Neural progenitor cell (in vitro differentiated cells): ENCODE measurements at regions not wholly inside any gene's neighbourhood (a gene's known extent, or its start where the extent isn't known, plus 50 kb on each side); places are given as distances from the start of the nearest gene placed in this dataset.

Source experiments
- DNase-seq: peaks from one replicate; pipeline ENCODE4 v3.0.0-alpha.2; 2016; ENCODE audit warnings: low spot score
- H2AFZ ChIP-seq: fragments of 200-600 bp; sonication (generic); replicated peaks from 2 replicates; pipeline ENCODE4 v1.6.1; 2016; ENCODE audit warnings: antibody characterized with exemption
- H3F3A ChIP-seq: fragments of 200-600 bp; sonication (generic); 2 replicates; pipeline ENCODE4 v1.6.1; 2016; ENCODE audit warnings: antibody characterized with exemption, low read depth
- H3K27ac ChIP-seq: fragments of 200-600 bp; sonication (generic); 2 replicates; pipeline ENCODE4 v1.5.1; 2016; ENCODE audit warnings: mild to moderate bottlenecking
- H3K27me3 ChIP-seq: fragments of 200-600 bp; sonication (generic); 2 replicates; pipeline ENCODE4 v1.6.1; 2016; ENCODE audit warnings: mild to moderate bottlenecking, moderate library complexity
- H3K36me3 ChIP-seq: fragments of 200-600 bp; sonication (generic); 2 replicates; pipeline ENCODE4 v1.5.1; 2016
- H3K4me1 ChIP-seq: fragments of 200-600 bp; sonication (generic); 2 replicates; pipeline ENCODE4 v1.6.1; 2016; ENCODE audit warnings: mixed run types
- H3K4me2 ChIP-seq: fragments of 200-600 bp; sonication (generic); 2 replicates; pipeline ENCODE4 v1.6.1; 2016
- H3K4me3 ChIP-seq: fragments of 200-600 bp; sonication (generic); 2 replicates; pipeline ENCODE4 v1.5.1; 2016
- H3K79me2 ChIP-seq: fragments of 200-600 bp; sonication (generic); 2 replicates; pipeline ENCODE4 v1.6.1; 2016; ENCODE audit warnings: low read depth
- H3K9ac ChIP-seq: fragments of 200-600 bp; sonication (generic); 2 replicates; pipeline ENCODE4 v1.6.1; 2016
- H3K9me3 ChIP-seq: fragments of 200-600 bp; sonication (generic); 2 replicates; pipeline ENCODE4 v1.5.1; 2016; ENCODE audit warnings: low read depth
- H4K20me1 ChIP-seq: fragments of 200-600 bp; sonication (generic); 2 replicates; pipeline ENCODE4 v1.6.1; 2016; ENCODE audit warnings: low read depth
- H3K27ac Mint-ChIP-seq: 3 replicates; pipeline ENCODE4 v1.8.0; 2021; ENCODE audit warnings: mixed read lengths
- H3K27me3 Mint-ChIP-seq: 2 replicates; pipeline ENCODE4 v1.8.0; 2022; ENCODE audit warnings: low read depth, mild to moderate bottlenecking, inconsistent platforms, moderate library complexity, mixed read lengths; ENCODE audit not compliant: insufficient read depth
- H3K36me3 Mint-ChIP-seq: 3 replicates; pipeline ENCODE4 v1.8.0; 2021; ENCODE audit warnings: mixed read lengths
- H3K4me1 Mint-ChIP-seq: 3 replicates; pipeline ENCODE4 v1.8.0; 2021; ENCODE audit warnings: mixed read lengths
- H3K4me3 Mint-ChIP-seq: 3 replicates; pipeline ENCODE4 v1.8.0; 2021; ENCODE audit warnings: mild to moderate bottlenecking, moderate library complexity, mixed read lengths
- H3K9me3 Mint-ChIP-seq: 3 replicates; pipeline ENCODE4 v1.8.0; 2020; ENCODE audit warnings: mixed read lengths
- EZH2 ChIP-seq: fragments of 200-600 bp; sonication (generic); IDR thresholded peaks from 2 replicates; pipeline ENCODE4 v1.6.1; 2017; ENCODE audit warnings: antibody characterized with exemption, mild to moderate bottlenecking, moderate library complexity
- EZH2phosphoT487 ChIP-seq: fragments of 200-600 bp; sonication (generic); IDR thresholded peaks from 2 replicates; pipeline ENCODE4 v1.6.1; 2017; ENCODE audit warnings: antibody characterized with exemption
- TF ChIP-seq, protein P1 (sequence below): fragments of 200-600 bp; sonication (generic); IDR thresholded peaks from 2 replicates; pipeline ENCODE4 v1.5.1; 2017; ENCODE audit warnings: antibody characterized with exemption, mild to moderate bottlenecking

DNA sequence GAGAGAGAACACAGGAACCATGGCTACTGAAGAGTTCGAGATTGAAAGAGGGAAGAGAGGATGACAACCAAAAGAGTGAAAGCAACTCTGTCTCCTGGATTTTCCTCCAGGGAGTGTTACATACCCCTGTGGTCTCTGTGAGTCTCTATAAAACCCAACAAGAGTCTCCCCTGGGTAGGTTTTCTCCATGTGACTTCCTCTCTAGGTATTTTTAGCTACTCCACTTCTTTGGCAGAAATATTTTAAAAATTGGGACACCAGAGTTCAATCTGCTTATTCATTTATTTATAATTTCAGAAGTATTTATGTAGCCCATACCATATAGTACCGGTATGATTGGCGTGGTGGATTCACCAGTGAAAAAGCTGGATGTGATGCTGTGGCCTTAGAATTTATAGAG, 671.7 kb upstream of the NR2F2 start:
- H3K36me3 Mint-ChIP-seq = no peaks in the 10 kb centered on the region
- Histone ChIP-seq H2AFZ (no peak overlapping the region), H3K4me3 (no peak overlapping the region), H3K4me2 (no peak overlapping the region), H3K27ac (no peak overlapping the region), H4K20me1 (no peaks in the 10 kb centered on the region), H3K9ac (no peak overlapping the region), H3K27me3 (no peaks in the 10 kb centered on the region), H3K4me1 (peaks cover 1% of the 10 kb centered on the region), H3K9me3 (no peaks in the 10 kb centered on the region), H3K79me2 (no peaks in the 10 kb centered on the region), H3F3A (no peaks in the 10 kb centered on the region), H3K36me3 (no peaks in the 10 kb centered on the region)
- no peak overlapping the region for H3K4me3 Mint-ChIP-seq
- no peak for TF ChIP-seq EZH2
- no peak for TF ChIP-seq EZH2phosphoT487
- TF ChIP-seq, protein P1, sequence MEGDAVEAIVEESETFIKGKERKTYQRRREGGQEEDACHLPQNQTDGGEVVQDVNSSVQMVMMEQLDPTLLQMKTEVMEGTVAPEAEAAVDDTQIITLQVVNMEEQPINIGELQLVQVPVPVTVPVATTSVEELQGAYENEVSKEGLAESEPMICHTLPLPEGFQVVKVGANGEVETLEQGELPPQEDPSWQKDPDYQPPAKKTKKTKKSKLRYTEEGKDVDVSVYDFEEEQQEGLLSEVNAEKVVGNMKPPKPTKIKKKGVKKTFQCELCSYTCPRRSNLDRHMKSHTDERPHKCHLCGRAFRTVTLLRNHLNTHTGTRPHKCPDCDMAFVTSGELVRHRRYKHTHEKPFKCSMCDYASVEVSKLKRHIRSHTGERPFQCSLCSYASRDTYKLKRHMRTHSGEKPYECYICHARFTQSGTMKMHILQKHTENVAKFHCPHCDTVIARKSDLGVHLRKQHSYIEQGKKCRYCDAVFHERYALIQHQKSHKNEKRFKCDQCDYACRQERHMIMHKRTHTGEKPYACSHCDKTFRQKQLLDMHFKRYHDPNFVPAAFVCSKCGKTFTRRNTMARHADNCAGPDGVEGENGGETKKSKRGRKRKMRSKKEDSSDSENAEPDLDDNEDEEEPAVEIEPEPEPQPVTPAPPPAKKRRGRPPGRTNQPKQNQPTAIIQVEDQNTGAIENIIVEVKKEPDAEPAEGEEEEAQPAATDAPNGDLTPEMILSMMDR = no peak
- no peak overlapping the region for H3K27ac Mint-ChIP-seq
- no peaks in the 10 kb centered on the region for H3K9me3 Mint-ChIP-seq
- no peaks in the 10 kb centered on the region for H3K4me1 Mint-ChIP-seq
- no peak for DNase-seq
- H3K27me3 Mint-ChIP-seq = peaks cover 2% of the 10 kb centered on the region

DNA sequence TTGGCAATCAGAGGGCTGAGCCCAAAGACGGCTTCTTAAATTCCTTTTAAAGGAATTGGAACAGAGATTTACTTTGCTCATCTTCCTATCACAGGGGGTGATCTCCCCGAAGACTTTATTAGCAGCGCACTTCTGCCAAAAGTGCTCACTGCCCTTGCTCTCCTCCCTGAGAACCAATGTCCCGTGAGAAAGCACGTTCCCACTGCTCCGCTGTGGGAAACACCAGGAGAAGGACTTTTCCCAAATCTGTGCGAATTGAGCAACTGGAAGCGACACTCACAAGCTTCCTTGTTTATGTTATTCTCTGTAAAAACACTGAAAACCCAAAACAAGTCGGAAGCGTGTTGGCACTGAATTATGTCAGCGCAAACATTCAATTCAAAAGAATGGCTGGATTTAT, 670.8 kb upstream of the NR2F2 start:
- H3K4me1 Mint-ChIP-seq = no peaks in the 10 kb centered on the region
- Histone ChIP-seq H3K27me3 (no peaks in the 10 kb centered on the region), H3K9me3 (no peaks in the 10 kb centered on the region), H3K36me3 (no peaks in the 10 kb centered on the region), H2AFZ (no peak overlapping the region), H3K27ac (no peak overlapping the region), H3F3A (no peaks in the 10 kb centered on the region), H3K4me1 (peaks cover 10% of the 10 kb centered on the region), H3K9ac (no peak overlapping the region), H3K79me2 (no peaks in the 10 kb centered on the region), H4K20me1 (no peaks in the 10 kb centered on the region), H3K4me2 (no peak overlapping the region), H3K4me3 (no peak overlapping the region)
- no peak for DNase-seq
- H3K36me3 Mint-ChIP-seq = no peaks in the 10 kb centered on the region
- no peak overlapping the region for H3K27ac Mint-ChIP-seq
- no peak overlapping the region for H3K4me3 Mint-ChIP-seq
- H3K27me3 Mint-ChIP-seq = no peaks in the 10 kb centered on the region
- H3K9me3 Mint-ChIP-seq = no peaks in the 10 kb centered on the region
- TF ChIP-seq, protein P1 = no peak
- no peak for TF ChIP-seq EZH2phosphoT487
- no peak for TF ChIP-seq EZH2

DNA sequence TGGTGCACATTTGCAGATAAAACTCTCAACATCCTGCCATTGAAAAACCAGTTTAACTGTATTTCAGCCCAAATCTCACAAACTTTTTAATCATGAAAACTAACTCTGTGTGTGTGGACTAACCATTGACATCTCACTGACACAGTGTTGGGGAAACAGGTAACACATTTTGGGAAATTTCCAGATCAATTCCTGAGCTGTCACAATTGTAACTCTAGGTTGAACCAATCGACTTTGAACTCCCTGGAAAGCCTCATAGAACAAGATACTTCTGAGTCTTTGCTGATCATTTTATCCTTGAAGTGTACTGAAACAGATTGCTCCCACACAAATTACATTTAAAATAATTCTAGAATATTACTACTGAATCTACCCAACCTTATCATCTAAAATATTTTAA, 667.9 kb upstream of the NR2F2 start:
- DNase-seq = no peak
- no peak overlapping the region for H3K9ac ChIP-seq
- no peak overlapping the region for H3K4me2 ChIP-seq
- no peak for TF ChIP-seq EZH2phosphoT487
- TF ChIP-seq EZH2 = no peak
- TF ChIP-seq, protein P1 = no peak
- no peaks in the 10 kb centered on the region for H3K9me3 ChIP-seq
- Mint-ChIP-seq H3K4me1 (peaks cover under 1% of the 10 kb centered on the region), H3K9me3 (no peaks in the 10 kb centered on the region), H3K27me3 (no peaks in the 10 kb centered on the region), H3K4me3 (no peak overlapping the region), H3K27ac (no peak overlapping the region), H3K36me3 (no peaks in the 10 kb centered on the region)
- H3K36me3 ChIP-seq = no peaks in the 10 kb centered on the region
- no peaks in the 10 kb centered on the region for H4K20me1 ChIP-seq
- H3F3A ChIP-seq = no peaks in the 10 kb centered on the region
- H3K27me3 ChIP-seq = no peaks in the 10 kb centered on the region
- H3K4me1 ChIP-seq = peaks cover 16% of the 10 kb centered on the region
- no peak overlapping the region for H3K27ac ChIP-seq
- no peak overlapping the region for H2AFZ ChIP-seq
- H3K4me3 ChIP-seq = no peak overlapping the region
- no peaks in the 10 kb centered on the region for H3K79me2 ChIP-seq
